Endodermal cell (in vitro differentiated cells): ENCODE measurements at regions not wholly inside any gene's neighbourhood (a gene's known extent, or its start where the extent isn't known, plus 50 kb on each side); places are given as distances from the start of the nearest gene placed in this dataset.

Experiments
- DNase-seq: peaks from one replicate; pipeline ENCODE4 v3.0.0-alpha.2; 2017
- H3K27ac ChIP-seq: 2 replicates; pipeline ENCODE4 v1.5.1; 2013; ENCODE audit warnings: mild to moderate bottlenecking, low read depth, low read length, moderate library complexity
- H3K27me3 ChIP-seq: 2 replicates; pipeline ENCODE4 v1.6.1; 2013; ENCODE audit warnings: mild to moderate bottlenecking, low read length, moderate library complexity; ENCODE audit not compliant: insufficient read depth, control insufficient read depth, poor library complexity, severe bottlenecking
- H3K36me3 ChIP-seq: 2 replicates; pipeline ENCODE4 v1.7.0; 2013; ENCODE audit warnings: mild to moderate bottlenecking, low read length, moderate library complexity; ENCODE audit not compliant: control insufficient read depth, insufficient read depth
- H3K4me1 ChIP-seq: one replicate; pipeline ENCODE4 v1.7.0; 2013; ENCODE audit warnings: low read length; ENCODE audit not compliant: control insufficient read depth, insufficient read depth
- H3K4me3 ChIP-seq: 2 replicates; pipeline ENCODE4 v1.5.1; 2013; ENCODE audit warnings: mild to moderate bottlenecking, low read length, moderate library complexity
- H3K9ac ChIP-seq: 2 replicates; pipeline ENCODE4 v1.6.1; 2013; ENCODE audit warnings: mild to moderate bottlenecking, low read length, moderate library complexity; ENCODE audit not compliant: poor library complexity, severe bottlenecking; ENCODE audit errors: extremely low read depth
- H3K9me3 ChIP-seq: 2 replicates; pipeline ENCODE4 v1.6.1; 2013; ENCODE audit warnings: mild to moderate bottlenecking, low read length, moderate library complexity; ENCODE audit not compliant: control insufficient read depth
- H3K27ac Mint-ChIP-seq: 2 replicates; pipeline ENCODE4 v1.8.0; 2020; ENCODE audit warnings: mixed read lengths
- H3K27me3 Mint-ChIP-seq: 2 replicates; pipeline ENCODE4 v1.8.0; 2021; ENCODE audit warnings: mild to moderate bottlenecking, mixed read lengths; ENCODE audit not compliant: insufficient read depth
- H3K36me3 Mint-ChIP-seq: 2 replicates; pipeline ENCODE4 v1.8.0; 2020; ENCODE audit warnings: low read depth, mixed read lengths
- H3K4me1 Mint-ChIP-seq: 2 replicates; pipeline ENCODE4 v1.8.0; 2020; ENCODE audit warnings: mixed read lengths
- H3K4me3 Mint-ChIP-seq: 2 replicates; pipeline ENCODE4 v1.8.0; 2020; ENCODE audit warnings: mild to moderate bottlenecking, moderate library complexity, mixed read lengths
- H3K9me3 Mint-ChIP-seq: 2 replicates; pipeline ENCODE4 v1.8.0; 2020; ENCODE audit warnings: mild to moderate bottlenecking, mixed read lengths
- CTCF ChIP-seq: fragments of 200-600 bp; sonication (generic); conservative IDR thresholded peaks from 2 replicates; pipeline ENCODE4 v1.5.0; 2021; ENCODE audit warnings: antibody characterized with exemption, mild to moderate bottlenecking
- WGBS, 2 experiments: methylation state at CpG; one replicate each; pipeline versions ENCODE4 v1.1.5 to v1.1.7; 2013; ENCODE audit warnings: missing lambda C conversion rate in 2 of 2, mixed read lengths in 1 of 2; ENCODE audit not compliant: insufficient coverage in 1 of 2, insufficient read length in 1 of 2; 5-methylcytosine and 5-hydroxymethylcytosine counted together

GRCh38 chr1:184141361-184141880, 89.9 kb downstream of the TSEN15 start:
- Histone ChIP-seq H3K27ac (no peak overlapping the region), H3K9ac (no peak overlapping the region), H3K36me3 (no peaks in the 10 kb centered on the region), H3K4me3 (no peak overlapping the region), H3K9me3 (peaks cover 11% of the 10 kb centered on the region), H3K27me3 (peaks cover 9% of the 10 kb centered on the region), H3K4me1 (no peaks in the 10 kb centered on the region)
- Mint-ChIP-seq H3K4me3 (no peak overlapping the region), H3K36me3 (no peaks in the 10 kb centered on the region), H3K27me3 (peaks cover 23% of the 10 kb centered on the region), H3K4me1 (no peaks in the 10 kb centered on the region), H3K9me3 (peaks cover 10% of the 10 kb centered on the region), H3K27ac (no peak overlapping the region)
- no peak for DNase-seq
- TF ChIP-seq CTCF, result no peak
- WGBS, 2 experiments, result 93 to 95% methylated on average over 6 of the region's 6 CpGs

- DNase-seq, result no peak
- peaks cover 7% of the 10 kb centered on the region for H3K9me3 Mint-ChIP-seq
- H3K4me3 ChIP-seq, result no peak overlapping the region
- no peaks in the 10 kb centered on the region for H3K4me1 ChIP-seq
- TF ChIP-seq CTCF, result no peak
- no peak overlapping the region for H3K4me3 Mint-ChIP-seq
- H3K36me3 Mint-ChIP-seq, result no peaks in the 10 kb centered on the region
- no peak overlapping the region for H3K27ac ChIP-seq
- no peak overlapping the region for H3K9ac ChIP-seq
- peaks cover 16% of the 10 kb centered on the region for H3K27me3 ChIP-seq
- H3K36me3 ChIP-seq, result no peaks in the 10 kb centered on the region
- no peak overlapping the region for H3K27ac Mint-ChIP-seq
- H3K27me3 Mint-ChIP-seq, result peaks cover 38% of the 10 kb centered on the region
- WGBS, 2 experiments, result 86 to 100% methylated on average over 1 to 5 of the region's 5 CpGs
- no peaks in the 10 kb centered on the region for H3K9me3 ChIP-seq
- H3K4me1 Mint-ChIP-seq, result no peaks in the 10 kb centered on the region
Measured at GRCh38 chr1:184143449-184143848, 91.9 kb downstream of the TSEN15 start.

- no peaks in the 10 kb centered on the region for H3K36me3 ChIP-seq
- no peaks in the 10 kb centered on the region for H3K36me3 Mint-ChIP-seq
- no peaks in the 10 kb centered on the region for H3K4me1 Mint-ChIP-seq
- TF ChIP-seq CTCF, result no peak
- no peak overlapping the region for H3K27ac Mint-ChIP-seq
- peaks cover 7% of the 10 kb centered on the region for H3K9me3 Mint-ChIP-seq
- H3K4me3 Mint-ChIP-seq, result no peak overlapping the region
- H3K27ac ChIP-seq, result no peak overlapping the region
- H3K4me1 ChIP-seq, result no peaks in the 10 kb centered on the region
- H3K4me3 ChIP-seq, result no peak overlapping the region
- H3K27me3 ChIP-seq, result peaks cover 16% of the 10 kb centered on the region
- H3K9ac ChIP-seq, result no peak overlapping the region
- no peaks in the 10 kb centered on the region for H3K9me3 ChIP-seq
- no peak for DNase-seq
- H3K27me3 Mint-ChIP-seq, result peaks cover 37% of the 10 kb centered on the region
- WGBS, 2 experiments, result 89 to 95% methylated on average over 4 to 5 of the region's 5 CpGs
Measured at GRCh38 chr1:184145083-184145482, 93.6 kb downstream of the TSEN15 start.
